Bronchial epithelial cell (primary cell): ENCODE measurements at regions not wholly inside any gene's neighbourhood (a gene's known extent, or its start where the extent isn't known, plus 50 kb on each side); places are given as distances from the start of the nearest gene placed in this dataset.

ENCODE experiments used
- DNase-seq: peaks from one replicate; pipeline ENCODE4 v3.0.0-alpha.2; 2010; ENCODE audit warnings: low read depth
- FAIRE-seq: peaks from 2 replicates; lab custom pipeline; 2011; peaks lifted over from hg19 to GRCh38; lab: Jason Lieb, UNC
- H3K27me3 ChIP-seq: 2 replicates; pipeline ENCODE4 v1.5.1; 2011; ENCODE audit warnings: low read length; ENCODE audit not compliant: control insufficient read depth, insufficient read depth
- H3K36me3 ChIP-seq: 2 replicates; pipeline ENCODE4 v1.5.1; 2011; ENCODE audit warnings: low read length; ENCODE audit not compliant: control insufficient read depth, insufficient read depth
- H3K4me3 ChIP-seq: 2 replicates; pipeline ENCODE4 v1.5.1; 2011; ENCODE audit warnings: mild to moderate bottlenecking, low read depth, low read length, control low read depth
- CTCF ChIP-seq: IDR thresholded peaks from 2 replicates; pipeline ENCODE4 v1.5.1; 2011; ENCODE audit warnings: mild to moderate bottlenecking, moderate library complexity, low read length, control low read depth, inconsistent platforms; ENCODE audit not compliant: insufficient read depth, severe bottlenecking

DNA sequence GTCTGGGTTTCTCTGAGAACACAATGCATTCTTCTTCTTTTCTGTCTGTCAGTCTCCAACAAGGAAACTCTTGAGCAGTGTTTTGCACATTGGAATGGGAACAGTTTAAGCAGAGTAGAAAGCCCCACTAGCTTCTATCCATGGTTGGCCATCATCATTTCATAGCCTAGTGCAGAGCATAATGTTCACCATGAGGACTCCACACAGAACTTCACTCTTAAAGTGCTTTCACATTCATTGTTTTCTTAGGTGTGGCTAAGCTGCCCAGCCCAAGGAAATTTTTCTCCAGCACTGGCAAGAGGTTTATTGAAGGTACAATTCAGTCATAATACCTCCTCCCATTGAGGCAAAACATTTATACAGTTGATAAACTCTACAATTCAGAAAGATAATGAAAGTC, 503.0 kb upstream of the CD180 start:
- DNase-seq (no peak), FAIRE-seq (peak; percentile 18)
- Histone ChIP-seq H3K27me3 (no peaks in the 10 kb centered on the region), H3K4me3 (no peak overlapping the region), H3K36me3 (no peaks in the 10 kb centered on the region)
- no peak for TF ChIP-seq CTCF

- FAIRE-seq (no peak), DNase-seq (no peak)
- H3K4me3 ChIP-seq = no peak overlapping the region
- H3K36me3 ChIP-seq = no peaks in the 10 kb centered on the region
- H3K27me3 ChIP-seq = no peaks in the 10 kb centered on the region
- no peak for TF ChIP-seq CTCF
Observed at GRCh38 chr5:67696446-67696845, 499.8 kb upstream of the CD180 start.

DNA sequence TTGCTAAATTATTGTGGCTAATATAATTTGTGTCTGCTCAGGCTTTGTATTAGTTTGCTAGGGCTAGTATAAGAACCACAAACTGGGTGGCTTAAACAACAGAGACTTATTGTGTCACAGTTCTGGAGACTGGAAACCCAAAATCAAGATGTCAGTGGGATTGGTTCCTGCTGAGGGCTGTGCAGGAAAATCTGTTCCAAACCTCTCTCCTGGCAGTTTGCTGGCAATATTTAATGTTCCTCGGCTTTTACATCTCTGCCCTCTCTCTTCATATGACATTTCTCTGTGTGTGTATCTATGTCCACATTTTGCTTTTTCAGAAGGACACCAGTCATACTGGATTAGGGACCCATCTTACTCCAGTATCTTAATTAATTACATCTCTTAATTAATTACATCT, 498.8 kb upstream of the CD180 start:
- no peak for TF ChIP-seq CTCF
- no peak for DNase-seq

DNA sequence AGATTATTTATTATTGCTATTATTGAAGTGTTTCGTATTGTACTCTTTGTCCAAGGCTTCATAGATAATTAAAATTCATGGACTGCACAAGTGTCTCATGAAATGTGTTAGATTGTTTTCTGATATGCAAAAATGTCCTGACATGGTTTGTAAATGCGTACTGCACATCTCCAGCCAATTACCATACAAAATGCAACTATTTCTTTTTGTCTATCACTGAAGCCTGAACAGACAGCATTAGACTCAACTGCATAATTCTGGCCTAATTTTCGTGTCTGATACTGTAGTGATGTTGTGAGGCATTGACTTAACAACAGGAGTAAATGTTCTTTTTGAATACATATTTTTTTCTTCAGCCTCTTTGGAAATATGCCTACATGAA, 498.2 kb upstream of the CD180 start:
- no peak overlapping the region for H3K4me3 ChIP-seq
- H3K27me3 ChIP-seq = no peaks in the 10 kb centered on the region
- no peaks in the 10 kb centered on the region for H3K36me3 ChIP-seq
- FAIRE-seq (no peak), DNase-seq (no peak)
- TF ChIP-seq CTCF = no peak

More for the DNA sequence above, 498.8 kb upstream of the CD180 start:
- Histone ChIP-seq H3K36me3 (no peaks in the 10 kb centered on the region), H3K4me3 (no peak overlapping the region), H3K27me3 (no peaks in the 10 kb centered on the region)
- no peak for FAIRE-seq

GRCh38 chr5:67693956-67694809, 497.6 kb upstream of the CD180 start:
- H3K4me3 ChIP-seq = no peak overlapping the region
- H3K27me3 ChIP-seq = no peaks in the 10 kb centered on the region
- H3K36me3 ChIP-seq = no peaks in the 10 kb centered on the region
- DNase-seq = no peak
- FAIRE-seq = no peak
- TF ChIP-seq CTCF = no peak

DNA sequence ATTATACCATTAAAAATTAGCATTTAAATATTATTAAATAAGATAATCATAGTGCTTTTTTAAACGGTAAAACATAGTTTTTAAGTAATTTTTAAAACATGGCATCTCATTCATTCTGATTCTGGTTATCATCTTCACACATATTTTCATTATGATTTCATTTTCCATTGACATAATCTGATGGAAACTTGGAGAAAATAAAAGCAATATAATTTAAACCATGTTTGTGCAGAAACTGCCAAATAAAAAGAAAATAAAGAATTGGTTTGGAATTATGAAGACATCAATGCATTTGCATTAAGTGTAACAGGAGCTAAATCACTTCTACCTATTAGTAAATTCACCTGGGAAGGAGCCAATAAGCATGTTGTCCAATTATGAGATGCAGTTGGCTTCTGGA, 490.1 kb upstream of the CD180 start:
- Histone ChIP-seq H3K36me3 (no peaks in the 10 kb centered on the region), H3K4me3 (no peak overlapping the region), H3K27me3 (no peaks in the 10 kb centered on the region)
- no peak for TF ChIP-seq CTCF
- FAIRE-seq (no peak), DNase-seq (no peak)
